Keratinocyte (primary cell): ENCODE measurements at regions not wholly inside any gene's neighbourhood (a gene's known extent, or its start where the extent isn't known, plus 50 kb on each side); places are given as distances from the start of the nearest gene placed in this dataset.

Source experiments
- CTCF ChIP-seq, 3 experiments: IDR thresholded peaks in 1 of 3; conservative IDR thresholded peaks in 1 of 3; optimal IDR thresholded peaks in 1 of 3; 2 replicates in 2 of 3; 3 replicates in 1 of 3; pipeline versions ENCODE3 to v1.5.1; 2011; ENCODE audit warnings: low read length in 3 of 3, mild to moderate bottlenecking in 3 of 3, moderate library complexity in 2 of 3, control low read depth in 1 of 3, inconsistent platforms in 1 of 3; ENCODE audit not compliant: insufficient read depth in 2 of 3; ENCODE audit errors: extremely low read depth in 1 of 3
- EZH2 ChIP-seq: IDR thresholded peaks from one replicate; pipeline ENCODE4 v1.6.1; 2012; ENCODE audit warnings: inconsistent platforms, mild to moderate bottlenecking, low read length, moderate library complexity

GRCh38 chr10:108688314-108688713 is 1235.0 kb downstream of the XPNPEP1 start:
- TF ChIP-seq CTCF (optimal IDR thresholded peaks at IDR 0.05 in 1 of 3, IDR thresholded peaks at IDR 0.05 in 1 of 3, conservative IDR thresholded peaks at IDR 0.05 in 1 of 3; ENCODE audit: extremely low read depth in 1 of 3, insufficient read depth in 2 of 3, low read length in 3 of 3) (no peak), EZH2 (no peak)
